HEK293T (cell line): ENCODE measurements at regions not wholly inside any gene's neighbourhood (a gene's known extent, or its start where the extent isn't known, plus 50 kb on each side); places are given as distances from the start of the nearest gene placed in this dataset.

Source experiments
- CTCF ChIA-PET: fragments of 350-600 bp; formaldehyde crosslinking; extraction: SDS; loops from one replicate; lab custom pipeline; 2021; ENCODE audit warnings: antibody characterized with exemption, inconsistent platforms; lab: Yijun Ruan, JAX
- POLR2A ChIA-PET: fragments of 350-600 bp; formaldehyde crosslinking; extraction: SDS; loops from one replicate; lab custom pipeline; 2020; ENCODE audit warnings: antibody characterized with exemption, inconsistent platforms; lab: Yijun Ruan, JAX
- DNase-seq: peaks from one replicate; pipeline ENCODE4 v3.0.0; 2012; ENCODE audit warnings: mixed read lengths; ENCODE audit errors: extremely low spot score
- ARNT ChIP-seq: fragments of 450-650 bp; IDR thresholded peaks from 2 replicates; pipeline ENCODE4 v1.6.1; 2017; ENCODE audit warnings: mild to moderate bottlenecking
- BHLHE40 ChIP-seq: fragments of 450-650 bp; IDR thresholded peaks from 2 replicates; pipeline ENCODE4 v1.6.1; 2016; ENCODE audit warnings: mild to moderate bottlenecking, moderate library complexity, borderline replicate concordance
- CTBP1 ChIP-seq: fragments of 450-650 bp; IDR thresholded peaks from 2 replicates; pipeline ENCODE4 v1.6.1; 2016; ENCODE audit warnings: borderline replicate concordance
- ELF4 ChIP-seq: fragments of 450-650 bp; IDR thresholded peaks from 2 replicates; pipeline ENCODE4 v1.6.1; 2017; ENCODE audit warnings: antibody characterized with exemption
- FOXA1 ChIP-seq: fragments of 450-650 bp; IDR thresholded peaks from 2 replicates; pipeline ENCODE4 v1.6.1; 2016; ENCODE audit warnings: mild to moderate bottlenecking
- FOXK2 ChIP-seq: fragments of 450-650 bp; IDR thresholded peaks from 2 replicates; pipeline ENCODE4 v1.6.1; 2016; ENCODE audit warnings: mild to moderate bottlenecking
- FOXM1 ChIP-seq: fragments of 450-650 bp; IDR thresholded peaks from 2 replicates; pipeline ENCODE4 v1.6.1; 2017; ENCODE audit warnings: mild to moderate bottlenecking, borderline replicate concordance
- HDGF ChIP-seq: fragments of 450-650 bp; IDR thresholded peaks from 2 replicates; pipeline ENCODE4 v1.6.1; 2017; ENCODE audit warnings: antibody characterized with exemption, borderline replicate concordance
- L3MBTL2 ChIP-seq: fragments of 450-650 bp; conservative IDR thresholded peaks from 2 replicates; pipeline ENCODE4 v1.6.1; 2016; ENCODE audit warnings: mild to moderate bottlenecking
- LEF1 ChIP-seq: fragments of 450-650 bp; IDR thresholded peaks from 2 replicates; pipeline ENCODE4 v1.6.1; 2017; ENCODE audit warnings: mild to moderate bottlenecking, borderline replicate concordance
- NFRKB ChIP-seq: fragments of 450-650 bp; IDR thresholded peaks from 2 replicates; pipeline ENCODE4 v1.6.1; 2016; ENCODE audit warnings: mild to moderate bottlenecking, moderate library complexity
- SP1 ChIP-seq: fragments of 450-650 bp; IDR thresholded peaks from 2 replicates; pipeline ENCODE4 v1.6.1; 2017
- SUZ12 ChIP-seq: fragments of 450-650 bp; IDR thresholded peaks from 2 replicates; pipeline ENCODE4 v1.6.1; 2016; ENCODE audit warnings: mild to moderate bottlenecking
- TARDBP ChIP-seq: fragments of 450-650 bp; IDR thresholded peaks from 2 replicates; pipeline ENCODE4 v1.6.1; 2016
- ZNF384 ChIP-seq: fragments of 450-650 bp; IDR thresholded peaks from 2 replicates; pipeline ENCODE4 v1.6.1; 2016
- TF ChIP-seq, protein P1 (sequence below): fragments of 450-650 bp; IDR thresholded peaks from 2 replicates; pipeline ENCODE4 v1.6.1; 2016

DNA sequence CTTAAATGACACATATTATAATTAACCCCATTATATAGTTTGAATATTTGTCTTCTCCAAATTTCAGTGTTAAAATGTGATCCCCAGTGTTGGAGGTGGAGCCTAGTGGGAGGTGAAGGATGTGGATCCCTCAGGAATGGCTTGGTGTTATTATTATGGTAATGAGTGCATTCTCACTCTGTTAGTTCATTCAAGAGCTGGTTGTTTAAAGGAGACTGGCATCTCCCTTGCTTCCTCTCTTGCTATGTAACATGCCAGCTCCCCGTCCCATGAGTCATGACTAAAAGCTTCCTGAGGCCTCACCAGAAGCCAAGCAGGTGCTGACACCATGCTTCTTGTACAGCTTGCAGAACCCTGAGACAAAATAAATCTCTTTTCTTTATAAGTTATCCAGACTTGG lies 1612.7 kb downstream of the AMY1C start:
- DNase-seq = no peak
- TF ChIP-seq FOXM1 = no peak
- no peak for TF ChIP-seq NFRKB
- TF ChIP-seq CTBP1 = no peak
- TF ChIP-seq HDGF = no peak
- no peak for TF ChIP-seq ELF4
- TF ChIP-seq SP1 = no peak
- TF ChIP-seq SUZ12 = no peak
- no peak for TF ChIP-seq ZNF384
- TF ChIP-seq, protein P1, sequence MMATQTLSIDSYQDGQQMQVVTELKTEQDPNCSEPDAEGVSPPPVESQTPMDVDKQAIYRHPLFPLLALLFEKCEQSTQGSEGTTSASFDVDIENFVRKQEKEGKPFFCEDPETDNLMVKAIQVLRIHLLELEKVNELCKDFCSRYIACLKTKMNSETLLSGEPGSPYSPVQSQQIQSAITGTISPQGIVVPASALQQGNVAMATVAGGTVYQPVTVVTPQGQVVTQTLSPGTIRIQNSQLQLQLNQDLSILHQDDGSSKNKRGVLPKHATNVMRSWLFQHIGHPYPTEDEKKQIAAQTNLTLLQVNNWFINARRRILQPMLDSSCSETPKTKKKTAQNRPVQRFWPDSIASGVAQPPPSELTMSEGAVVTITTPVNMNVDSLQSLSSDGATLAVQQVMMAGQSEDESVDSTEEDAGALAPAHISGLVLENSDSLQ = no peak
- no peak for TF ChIP-seq TARDBP
- ChIA-PET POLR2A (no interaction called here), CTCF (no interaction called here)

DNA sequence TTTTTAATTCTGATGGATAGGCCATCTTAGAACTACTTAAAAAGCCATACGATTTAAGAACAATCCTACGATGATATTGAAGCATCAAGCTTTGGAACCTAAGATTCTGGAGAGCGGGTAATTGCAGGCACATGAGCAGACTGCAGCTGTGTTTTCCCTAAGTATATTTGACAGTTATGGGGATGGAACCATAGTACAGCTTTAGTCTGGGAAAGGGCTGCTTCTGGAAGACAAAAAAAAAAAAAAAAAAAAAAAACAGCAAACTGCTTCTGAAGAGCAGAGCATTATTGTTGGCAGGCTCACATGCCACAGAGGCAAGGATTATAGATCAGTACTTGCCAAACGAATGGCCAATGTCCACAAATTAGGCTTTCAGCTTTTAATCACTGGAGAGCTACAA lies 1618.7 kb downstream of the AMY1C start:
- POLR2A ChIA-PET = no interaction called here
- no peak for TF ChIP-seq FOXM1
- no peak for TF ChIP-seq SUZ12
- TF ChIP-seq BHLHE40 = no peak
- no peak for TF ChIP-seq HDGF
- no peak for TF ChIP-seq LEF1
- no peak for TF ChIP-seq FOXA1
- no peak for TF ChIP-seq NFRKB
- no peak for TF ChIP-seq L3MBTL2
- TF ChIP-seq FOXK2 = no peak
- TF ChIP-seq, protein P1 = no peak
- TF ChIP-seq ARNT = no peak
- TF ChIP-seq ZNF384 = no peak
- no peak for TF ChIP-seq CTBP1
- no peak for TF ChIP-seq TARDBP
- TF ChIP-seq ELF4 = no peak
- TF ChIP-seq SP1 = no peak
- no peak for DNase-seq
- CTCF ChIA-PET = no interaction called here

DNA sequence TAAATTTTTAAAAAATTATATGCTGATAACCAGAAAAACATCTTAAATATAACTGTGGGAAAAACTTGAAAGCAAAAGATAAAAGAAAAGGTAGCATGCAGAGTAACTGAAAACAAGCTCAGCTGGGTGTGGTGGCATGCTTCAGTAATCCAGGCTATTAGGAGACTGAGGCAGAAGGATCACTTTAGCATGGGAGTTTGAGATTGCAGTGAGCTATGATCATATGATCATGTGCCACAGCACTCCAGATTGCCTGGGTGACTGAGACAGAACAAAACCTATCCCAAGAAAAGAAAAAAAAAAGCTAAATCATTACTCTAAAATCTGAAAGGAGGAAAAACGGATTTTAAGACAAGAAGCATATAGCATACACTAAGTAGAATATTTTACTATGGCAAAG lies 1624.0 kb downstream of the AMY1C start:
- TF ChIP-seq FOXK2 = no peak
- no peak for TF ChIP-seq BHLHE40
- no peak for TF ChIP-seq L3MBTL2
- no peak for TF ChIP-seq CTBP1
- TF ChIP-seq SUZ12 = no peak
- no peak for TF ChIP-seq FOXM1
- no peak for TF ChIP-seq NFRKB
- no peak for TF ChIP-seq LEF1
- TF ChIP-seq ELF4 = no peak
- TF ChIP-seq, protein P1 = no peak
- no peak for TF ChIP-seq SP1
- no peak for TF ChIP-seq TARDBP
- TF ChIP-seq FOXA1 = no peak
- no peak for TF ChIP-seq ZNF384
- no peak for TF ChIP-seq ARNT
- TF ChIP-seq HDGF = no peak
- CTCF ChIA-PET = no interaction called here
- no peak for DNase-seq
- POLR2A ChIA-PET = no interaction called here

DNA sequence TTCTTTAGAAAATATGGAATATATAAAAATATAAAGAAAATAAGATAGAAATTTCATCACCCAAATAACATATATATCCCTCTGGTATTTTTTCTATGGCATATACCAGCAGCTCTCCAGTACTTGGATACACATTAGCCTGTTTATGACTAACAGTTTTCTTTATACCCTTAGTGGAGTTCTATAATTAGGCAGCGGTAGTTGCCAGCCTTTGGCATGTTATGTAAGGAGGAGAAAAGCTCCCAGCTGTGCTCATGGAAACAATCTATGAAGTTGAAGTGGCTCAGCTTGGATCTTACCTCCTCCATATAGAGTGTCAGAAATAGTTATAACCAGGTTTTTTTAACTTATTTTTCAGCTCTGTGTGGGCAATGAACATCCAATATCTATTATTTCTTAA lies 1636.8 kb downstream of the AMY1C start:
- no peak for DNase-seq
- CTCF ChIA-PET = no interaction called here
- TF ChIP-seq ZNF384 (no peak), ARNT (no peak), L3MBTL2 (no peak), HDGF (no peak), FOXK2 (no peak), LEF1 (no peak), SP1 (no peak), FOXA1 (no peak)
- POLR2A ChIA-PET = no interaction called here

GRCh38 chr1:105396001-105396400 lies 1646.3 kb downstream of the AMY1C start:
- TF ChIP-seq L3MBTL2 (no peak), NFRKB (no peak), FOXK2 (no peak), ARNT (no peak), CTBP1 (no peak)
- CTCF ChIA-PET = no interaction called here
- no peak for DNase-seq
- POLR2A ChIA-PET = no interaction called here

DNA sequence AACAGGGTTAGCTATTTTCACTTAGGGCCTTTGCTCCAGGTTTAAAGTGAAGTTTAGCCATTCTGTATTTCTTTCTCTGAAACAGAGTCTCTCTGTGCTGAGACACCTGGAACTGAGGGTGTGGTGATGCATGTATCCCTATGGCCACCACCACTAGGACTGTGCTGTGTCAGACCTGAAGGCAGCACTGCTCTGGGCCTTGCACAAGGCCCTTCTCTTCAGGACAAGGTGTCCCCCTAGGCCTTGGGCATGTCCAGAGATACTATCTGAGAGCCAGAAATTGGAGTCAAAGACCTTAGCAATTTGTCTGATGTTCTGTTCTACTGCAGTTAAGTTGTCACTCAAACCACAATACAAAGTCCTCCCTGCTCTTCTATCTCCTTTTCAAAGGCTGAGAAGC lies 1649.2 kb downstream of the AMY1C start:
- ChIA-PET POLR2A (no interaction called here), CTCF (no interaction called here)
- no peak for DNase-seq
- TF ChIP-seq CTBP1 (no peak), HDGF (no peak), FOXK2 (no peak), FOXA1 (no peak), L3MBTL2 (no peak), SP1 (no peak), BHLHE40 (no peak), TARDBP (no peak), ZNF384 (no peak), NFRKB (no peak), FOXM1 (no peak), ARNT (no peak)
- TF ChIP-seq, protein P1 = no peak
